ENCODE measurements at regions not wholly inside any gene's neighbourhood (a gene's known extent, or its start where the extent isn't known, plus 50 kb on each side); places are given as distances from the start of the nearest gene placed in this dataset.
"Not testable (repeated sequence)": the region's sequence is repeated elsewhere in the genome, so short reads cannot be mapped to it uniquely, and the experiment has no call there.

- TF ChIP-seq CTCF (IDR thresholded peaks at IDR 0.05) = no peak
- no peak for TF ChIP-seq POLR2A (IDR thresholded peaks at IDR 0.05)
- intact Hi-C loops (cut with DNase I; ENCODE audit: low total_unique reads) = no loop called here
- no peak overlapping the region for H3K4me3 ChIP-seq (ENCODE audit: low read depth, poor library complexity, severe bottlenecking)
- 70 to 80% methylated on average over 7 of the region's 7 CpGs for WGBS, 2 donors
- peak in 1 of 2 donors; percentile 47 for DNase-seq (ENCODE audit: low spot score in 2 of 2)
Observed at GRCh38 chr4:79574741-79575451, 166.9 kb upstream of the GK2 start.

GRCh38 chr4:79563219-79563618 is 155.2 kb upstream of the GK2 start:
- no peak for TF ChIP-seq CTCF (IDR thresholded peaks at IDR 0.05)
- no peak for TF ChIP-seq POLR2A (IDR thresholded peaks at IDR 0.05)
- H3K4me3 ChIP-seq (ENCODE audit: low read depth, poor library complexity, severe bottlenecking) = no peak overlapping the region
- no peak for DNase-seq (ENCODE audit: low spot score in 2 of 2)
- 78 to 89% methylated on average over 1 of the region's 1 CpG for WGBS, 2 donors
- intact Hi-C loops (cut with DNase I; ENCODE audit: low total_unique reads) = no loop called here

- TF ChIP-seq CTCF (IDR thresholded peaks at IDR 0.05) (no peak), POLR2A (IDR thresholded peaks at IDR 0.05) (no peak)
- WGBS, 2 donors = 83 to 93% methylated on average over 1 of the region's 1 CpG
- intact Hi-C loops (cut with DNase I; ENCODE audit: low total_unique reads) = no loop called here
Observed at GRCh38 chr4:79561751-79562150, 153.7 kb upstream of the GK2 start.

GRCh38 chr4:79559398-79559797 is 151.4 kb upstream of the GK2 start:
- H3K4me3 ChIP-seq (ENCODE audit: low read depth, poor library complexity, severe bottlenecking); intact Hi-C loops (cut with DNase I; ENCODE audit: low total_unique reads); DNase-seq (ENCODE audit: low spot score in 2 of 2): not testable (repeated sequence)
- WGBS, 2 donors = 77 to 98% methylated on average over 2 of the region's 2 CpGs

More at GRCh38 chr4:79561751-79562150, 153.7 kb upstream of the GK2 start:
- no peak for DNase-seq (ENCODE audit: low spot score in 2 of 2)
- no peak overlapping the region for H3K4me3 ChIP-seq (ENCODE audit: low read depth, poor library complexity, severe bottlenecking)

- TF ChIP-seq CTCF (IDR thresholded peaks at IDR 0.05) (no peak), POLR2A (IDR thresholded peaks at IDR 0.05) (no peak)
Observed at GRCh38 chr4:79552311-79552710, 144.3 kb upstream of the GK2 start.

GRCh38 chr4:79551555-79551954 is 143.5 kb upstream of the GK2 start:
- TF ChIP-seq POLR2A (IDR thresholded peaks at IDR 0.05) = no peak
- TF ChIP-seq CTCF (IDR thresholded peaks at IDR 0.05) = no peak
- intact Hi-C loops (cut with DNase I; ENCODE audit: low total_unique reads) = no loop called here
- H3K4me3 ChIP-seq (ENCODE audit: low read depth, poor library complexity, severe bottlenecking) = no peak overlapping the region
- WGBS, 2 donors = 56 to 92% methylated on average over 5 of the region's 5 CpGs
- no peak for DNase-seq (ENCODE audit: low spot score in 2 of 2)

More at GRCh38 chr4:79552311-79552710, 144.3 kb upstream of the GK2 start:
- no peak for DNase-seq (ENCODE audit: low spot score in 2 of 2)
- intact Hi-C loops (cut with DNase I; ENCODE audit: low total_unique reads) = no loop called here
- H3K4me3 ChIP-seq (ENCODE audit: low read depth, poor library complexity, severe bottlenecking) = no peak overlapping the region
